ENCODE measurements at regions not wholly inside any gene's neighbourhood (a gene's known extent, or its start where the extent isn't known, plus 50 kb on each side); places are given as distances from the start of the nearest gene placed in this dataset.

DNA sequence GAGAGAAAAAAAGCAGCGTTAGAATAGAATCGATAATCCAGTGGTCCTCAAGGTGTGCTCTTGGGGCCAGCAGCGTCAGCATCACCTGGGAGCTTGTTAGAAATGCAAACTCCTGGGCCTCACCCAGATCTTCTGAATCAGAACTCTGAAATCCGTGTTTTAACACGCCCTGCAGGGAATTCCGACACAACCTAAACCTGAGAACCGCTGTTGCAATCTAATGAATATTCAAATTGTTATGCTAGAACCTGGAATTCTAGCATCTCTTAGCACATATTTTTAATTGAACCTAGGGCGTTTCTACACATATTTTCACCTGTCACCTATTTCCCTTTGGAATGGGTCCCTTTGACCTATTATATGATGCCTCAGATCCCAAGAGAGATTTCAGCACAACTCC lies 175.7 kb downstream of the PSMG1 start:
- TF ChIP-seq, protein P1, sequence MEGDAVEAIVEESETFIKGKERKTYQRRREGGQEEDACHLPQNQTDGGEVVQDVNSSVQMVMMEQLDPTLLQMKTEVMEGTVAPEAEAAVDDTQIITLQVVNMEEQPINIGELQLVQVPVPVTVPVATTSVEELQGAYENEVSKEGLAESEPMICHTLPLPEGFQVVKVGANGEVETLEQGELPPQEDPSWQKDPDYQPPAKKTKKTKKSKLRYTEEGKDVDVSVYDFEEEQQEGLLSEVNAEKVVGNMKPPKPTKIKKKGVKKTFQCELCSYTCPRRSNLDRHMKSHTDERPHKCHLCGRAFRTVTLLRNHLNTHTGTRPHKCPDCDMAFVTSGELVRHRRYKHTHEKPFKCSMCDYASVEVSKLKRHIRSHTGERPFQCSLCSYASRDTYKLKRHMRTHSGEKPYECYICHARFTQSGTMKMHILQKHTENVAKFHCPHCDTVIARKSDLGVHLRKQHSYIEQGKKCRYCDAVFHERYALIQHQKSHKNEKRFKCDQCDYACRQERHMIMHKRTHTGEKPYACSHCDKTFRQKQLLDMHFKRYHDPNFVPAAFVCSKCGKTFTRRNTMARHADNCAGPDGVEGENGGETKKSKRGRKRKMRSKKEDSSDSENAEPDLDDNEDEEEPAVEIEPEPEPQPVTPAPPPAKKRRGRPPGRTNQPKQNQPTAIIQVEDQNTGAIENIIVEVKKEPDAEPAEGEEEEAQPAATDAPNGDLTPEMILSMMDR (IDR thresholded peaks at IDR 0.05), result no peak
- TF ChIP-seq, protein P2, sequence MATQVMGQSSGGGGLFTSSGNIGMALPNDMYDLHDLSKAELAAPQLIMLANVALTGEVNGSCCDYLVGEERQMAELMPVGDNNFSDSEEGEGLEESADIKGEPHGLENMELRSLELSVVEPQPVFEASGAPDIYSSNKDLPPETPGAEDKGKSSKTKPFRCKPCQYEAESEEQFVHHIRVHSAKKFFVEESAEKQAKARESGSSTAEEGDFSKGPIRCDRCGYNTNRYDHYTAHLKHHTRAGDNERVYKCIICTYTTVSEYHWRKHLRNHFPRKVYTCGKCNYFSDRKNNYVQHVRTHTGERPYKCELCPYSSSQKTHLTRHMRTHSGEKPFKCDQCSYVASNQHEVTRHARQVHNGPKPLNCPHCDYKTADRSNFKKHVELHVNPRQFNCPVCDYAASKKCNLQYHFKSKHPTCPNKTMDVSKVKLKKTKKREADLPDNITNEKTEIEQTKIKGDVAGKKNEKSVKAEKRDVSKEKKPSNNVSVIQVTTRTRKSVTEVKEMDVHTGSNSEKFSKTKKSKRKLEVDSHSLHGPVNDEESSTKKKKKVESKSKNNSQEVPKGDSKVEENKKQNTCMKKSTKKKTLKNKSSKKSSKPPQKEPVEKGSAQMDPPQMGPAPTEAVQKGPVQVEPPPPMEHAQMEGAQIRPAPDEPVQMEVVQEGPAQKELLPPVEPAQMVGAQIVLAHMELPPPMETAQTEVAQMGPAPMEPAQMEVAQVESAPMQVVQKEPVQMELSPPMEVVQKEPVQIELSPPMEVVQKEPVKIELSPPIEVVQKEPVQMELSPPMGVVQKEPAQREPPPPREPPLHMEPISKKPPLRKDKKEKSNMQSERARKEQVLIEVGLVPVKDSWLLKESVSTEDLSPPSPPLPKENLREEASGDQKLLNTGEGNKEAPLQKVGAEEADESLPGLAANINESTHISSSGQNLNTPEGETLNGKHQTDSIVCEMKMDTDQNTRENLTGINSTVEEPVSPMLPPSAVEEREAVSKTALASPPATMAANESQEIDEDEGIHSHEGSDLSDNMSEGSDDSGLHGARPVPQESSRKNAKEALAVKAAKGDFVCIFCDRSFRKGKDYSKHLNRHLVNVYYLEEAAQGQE (IDR thresholded peaks at IDR 0.05; ENCODE audit: insufficient read depth in 1 of 2, low read depth in 2 of 2, low read length in 1 of 2), result no peak
- no peak for TF ChIP-seq SIN3A (IDR thresholded peaks at IDR 0.05; ENCODE audit: borderline replicate concordance, insufficient read depth, low read depth, low read length)
- no peak for TF ChIP-seq POLR2AphosphoS5 (IDR thresholded peaks at IDR 0.05; ENCODE audit: low read depth, low read length)
